Activated CD4-positive, CD25-positive, alpha-beta regulatory T cell (primary cell): ENCODE measurements at regions not wholly inside any gene's neighbourhood (a gene's known extent, or its start where the extent isn't known, plus 50 kb on each side); places are given as distances from the start of the nearest gene placed in this dataset.
"Not testable (repeated sequence)": the region's sequence is repeated elsewhere in the genome, so short reads cannot be mapped to it uniquely, and the experiment has no call there.

Experiments
- DNase-seq, 4 experiments: peaks; one replicate each; lab custom pipeline; 2025; lab: John Stamatoyannopoulos, UW

DNA sequence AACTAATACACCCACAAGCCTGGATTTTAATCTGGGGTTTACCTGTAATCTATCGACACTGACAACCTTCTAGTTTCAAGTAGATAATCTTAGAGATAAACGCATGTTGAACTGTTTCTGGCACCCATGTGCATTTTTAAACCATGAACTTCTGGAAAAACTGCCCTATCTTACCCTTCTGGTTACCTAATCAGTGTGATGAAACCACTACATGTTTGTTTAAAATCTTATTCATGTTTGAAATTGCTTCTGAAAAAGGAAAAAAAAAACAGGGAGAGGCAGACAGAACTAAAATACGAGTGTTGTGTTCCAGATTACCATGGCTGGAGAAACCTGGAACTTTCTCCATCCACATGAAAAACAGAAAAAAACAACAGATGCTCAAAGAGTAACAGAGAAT, 139.3 kb downstream of the MID1IP1 start:
- DNase-seq: no peak

DNA sequence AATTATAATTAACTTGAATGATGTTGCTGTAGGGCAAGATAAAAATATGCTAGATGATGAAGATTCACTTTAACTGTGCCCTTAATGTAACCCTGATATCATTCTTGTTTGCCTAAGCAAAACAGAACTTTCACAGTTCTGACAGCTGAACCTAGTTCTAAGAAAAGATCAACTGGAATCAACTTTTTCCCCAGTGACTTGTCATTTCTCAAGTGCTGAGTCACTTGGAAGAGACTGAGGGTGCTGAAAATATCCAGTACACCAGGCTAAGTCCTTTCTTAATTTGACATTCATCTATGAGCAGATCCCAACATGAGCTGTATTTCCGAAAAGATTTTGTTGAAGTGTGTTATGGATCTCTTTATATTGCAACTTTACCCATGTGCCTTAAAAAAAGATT, 140.4 kb downstream of the MID1IP1 start:
- DNase-seq: no peak

DNA sequence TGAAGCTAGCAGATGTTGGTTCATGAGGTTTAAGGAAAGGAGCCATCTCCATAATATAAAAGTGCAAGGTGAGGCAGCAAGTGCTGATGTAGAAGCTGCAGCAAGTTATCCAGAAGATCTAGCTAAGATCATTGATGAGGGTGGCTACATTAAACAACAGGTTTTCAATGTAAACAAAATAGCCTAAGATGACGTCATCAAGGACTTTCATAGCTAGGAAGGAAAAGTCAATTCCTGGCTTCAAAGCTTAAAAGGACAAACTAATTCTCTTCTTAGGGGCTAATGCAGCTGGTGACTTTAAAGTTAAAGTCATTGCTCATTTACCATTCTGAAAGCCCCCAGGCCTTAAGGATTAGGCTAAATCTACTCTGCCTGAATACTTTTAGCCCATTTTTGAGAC, 141.9 kb downstream of the MID1IP1 start:
- no peak for DNase-seq

DNA sequence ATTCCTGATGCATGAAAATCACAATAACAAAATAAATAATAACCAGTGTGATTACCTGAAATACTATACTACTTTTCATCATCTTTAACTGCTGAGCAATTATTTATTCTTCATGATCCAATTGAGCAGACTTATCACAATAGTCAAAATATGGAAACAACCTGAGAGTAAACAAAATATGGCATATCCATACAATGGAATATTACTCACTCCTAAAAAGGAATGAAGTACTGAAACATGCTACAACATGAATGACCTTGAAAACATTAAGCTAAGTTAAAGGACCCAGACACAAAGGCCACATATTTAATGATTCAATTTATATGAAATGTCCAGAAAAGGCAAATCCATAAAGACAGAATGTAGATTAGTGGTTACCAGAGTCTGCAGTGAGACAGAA, 146.8 kb downstream of the MID1IP1 start:
- no peak for DNase-seq

DNA sequence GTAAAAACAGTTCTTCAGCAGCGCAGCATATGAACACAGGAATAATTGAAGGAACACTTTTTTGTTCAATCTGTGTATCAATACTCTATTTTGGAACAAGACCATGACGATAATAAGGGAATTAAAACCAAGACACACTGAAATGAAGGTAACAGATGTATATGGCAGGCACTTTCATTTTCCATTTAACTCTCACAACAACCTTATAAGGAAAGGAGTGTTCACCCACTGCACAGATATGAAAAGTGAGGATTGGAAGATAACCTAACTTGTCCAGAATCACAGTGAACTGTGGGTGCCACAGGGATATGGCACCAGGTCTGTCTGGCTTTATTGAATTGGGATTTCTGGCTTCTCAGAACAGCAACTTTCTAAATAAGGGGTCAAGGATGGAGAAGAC, 153.3 kb downstream of the MID1IP1 start:
- no peak for DNase-seq

DNA sequence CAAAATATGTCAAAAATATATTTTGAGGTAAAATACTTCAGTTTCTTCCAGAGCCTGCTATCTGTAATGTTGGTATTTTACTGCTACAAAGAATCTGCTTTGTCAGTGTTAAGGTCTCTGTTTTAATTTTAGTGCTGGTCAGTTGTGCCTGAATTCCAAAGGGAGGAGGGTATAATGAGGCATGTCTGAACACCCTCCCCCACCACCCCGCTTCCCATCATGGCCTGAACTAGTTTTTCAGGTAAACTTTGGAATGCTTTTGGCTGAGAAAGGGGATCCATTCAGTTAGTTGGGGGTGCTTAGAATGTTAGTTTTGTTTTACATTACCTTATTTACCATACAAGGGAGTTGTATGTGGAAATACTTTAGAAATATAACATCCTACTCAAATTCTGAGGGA, 158.5 kb downstream of the MID1IP1 start:
- DNase-seq: no peak

DNA sequence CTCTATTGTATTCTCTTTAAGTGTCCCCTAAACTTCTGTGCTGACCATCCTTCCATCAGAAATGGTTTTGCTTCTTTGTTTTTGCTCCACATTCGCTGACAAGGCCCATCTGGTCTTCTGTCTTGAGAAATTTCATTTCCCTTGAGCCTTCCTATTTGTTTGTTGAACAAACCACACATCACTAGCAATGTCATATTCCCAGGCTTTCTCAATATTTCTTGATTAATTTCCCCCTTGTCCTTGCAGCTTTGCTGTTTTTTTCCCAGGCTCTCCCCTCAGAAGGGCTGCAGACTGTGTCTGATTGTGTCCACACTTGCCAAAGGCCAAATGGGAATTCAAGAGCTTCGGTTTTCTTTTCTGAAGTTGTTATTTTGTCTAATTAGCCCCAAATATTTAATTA, 158.9 kb downstream of the MID1IP1 start:
- no peak for DNase-seq

DNA sequence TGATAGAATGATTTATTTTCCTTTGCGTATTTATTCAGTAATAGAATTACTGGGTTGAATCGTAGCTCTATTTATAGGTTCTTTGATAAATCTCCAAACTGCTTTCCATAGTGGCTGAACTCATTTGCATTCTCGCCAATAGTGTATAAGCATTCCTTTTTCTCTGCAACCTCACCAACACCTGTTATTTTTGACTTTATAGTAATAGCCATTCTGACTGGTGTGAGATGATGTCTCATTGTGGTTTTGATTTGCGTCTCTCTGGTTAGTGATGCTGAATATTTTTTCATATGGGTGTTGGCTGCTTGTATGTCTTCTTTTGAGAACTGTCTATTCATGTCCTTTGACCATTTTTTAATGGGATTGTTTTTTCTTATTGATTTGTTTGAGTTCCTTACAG, 160.7 kb downstream of the MID1IP1 start:
- DNase-seq: no peak

DNA sequence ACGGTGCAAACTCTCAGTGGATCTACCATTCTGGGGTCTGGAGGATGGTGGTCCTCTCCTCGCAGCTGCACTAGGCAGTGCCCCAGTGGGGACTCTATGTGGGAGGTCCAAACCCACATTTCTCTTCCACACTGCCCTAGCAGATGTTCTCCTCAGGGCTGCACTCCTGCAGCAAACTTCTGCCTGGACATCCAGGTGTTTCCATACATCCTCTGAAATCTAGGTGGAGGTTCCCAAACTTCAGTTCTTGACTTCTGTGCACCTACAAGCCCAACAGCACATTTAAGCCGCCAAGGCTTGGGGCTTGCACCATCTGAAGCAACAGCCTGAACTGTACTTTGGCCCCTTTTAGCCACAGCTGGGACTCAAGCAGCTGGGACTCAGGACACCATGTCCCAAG, 162.0 kb downstream of the MID1IP1 start:
- DNase-seq: not testable (repeated sequence)

DNA sequence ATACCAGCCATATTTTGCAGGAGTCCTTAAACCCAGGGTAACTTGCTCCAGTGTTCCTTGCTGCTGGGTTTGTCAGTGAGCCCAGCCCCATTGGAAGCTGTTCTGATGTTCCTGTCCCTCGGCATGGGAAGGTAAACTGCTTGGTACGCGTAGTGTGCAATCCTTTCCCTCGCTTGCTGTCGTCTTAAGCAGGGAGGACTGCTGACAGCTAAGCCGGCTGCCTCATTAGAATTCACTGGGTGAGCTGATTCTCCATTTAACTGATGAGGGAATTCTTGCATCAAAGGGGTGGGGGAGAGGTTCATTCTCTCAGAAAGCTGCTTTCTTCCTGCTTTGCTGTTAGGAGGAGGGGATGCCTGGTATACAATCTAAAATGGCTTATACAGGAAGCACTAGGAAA, 164.6 kb downstream of the MID1IP1 start:
- no peak for DNase-seq

DNA sequence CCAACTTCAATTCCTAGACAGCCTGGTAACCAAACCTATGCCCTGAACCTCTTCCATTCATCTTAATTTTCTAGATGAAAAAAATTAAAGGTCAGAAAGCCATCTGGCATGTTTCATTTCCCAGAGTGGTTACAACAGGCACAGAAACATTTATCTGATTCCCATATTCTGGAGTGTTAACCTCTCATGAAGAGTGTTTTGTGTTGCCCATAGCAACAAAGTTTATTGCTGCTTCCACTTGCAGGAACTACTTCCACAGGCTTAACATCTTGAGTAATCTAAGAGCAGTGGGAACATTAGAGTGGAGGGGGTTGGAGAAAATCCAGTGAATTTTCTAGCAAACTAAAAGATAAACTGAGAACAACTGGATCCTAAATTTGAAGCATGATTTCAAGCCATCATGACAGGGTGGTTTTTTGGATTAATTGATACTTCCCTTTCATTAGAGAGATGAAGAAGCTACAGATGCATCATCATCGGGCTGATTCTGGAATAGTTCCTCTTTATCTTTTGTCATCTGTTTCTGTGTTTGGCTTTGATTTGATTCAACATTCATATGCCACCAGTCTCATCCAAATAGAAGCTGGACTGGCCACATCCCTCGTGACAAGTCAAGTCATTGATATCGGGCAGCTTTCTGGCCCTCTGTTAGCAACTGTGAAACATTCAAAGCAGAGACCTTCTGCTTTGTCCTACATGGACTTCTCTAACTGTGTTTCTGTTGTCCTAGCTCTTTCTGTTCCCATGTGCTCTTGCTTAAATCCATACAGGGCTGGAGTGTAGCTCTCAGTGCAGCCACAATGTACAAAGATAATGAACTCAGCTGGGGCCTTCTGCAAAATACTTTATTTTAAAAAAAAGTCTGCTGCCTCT, 167.3 kb downstream of the MID1IP1 start:
- no peak for DNase-seq

DNA sequence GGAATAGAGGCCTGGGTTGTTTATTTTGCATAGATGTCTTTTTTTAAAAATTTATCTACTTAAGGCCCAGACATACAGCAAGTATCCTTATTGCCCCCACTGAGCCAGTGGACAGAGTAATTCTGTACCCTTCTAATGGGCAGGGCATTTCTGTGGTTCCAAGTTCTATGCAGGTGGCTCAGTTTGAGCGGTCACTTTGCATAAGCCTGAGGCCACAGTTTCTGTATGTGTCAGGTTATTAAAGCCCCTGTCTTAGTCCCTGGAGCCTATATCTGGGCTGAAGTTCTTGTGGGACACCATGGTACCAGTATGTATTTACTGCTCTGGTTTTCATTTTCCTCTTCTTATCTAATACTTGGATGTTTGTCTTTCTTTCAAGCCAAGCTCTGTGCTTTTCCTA, 168.8 kb downstream of the MID1IP1 start:
- no peak for DNase-seq

DNA sequence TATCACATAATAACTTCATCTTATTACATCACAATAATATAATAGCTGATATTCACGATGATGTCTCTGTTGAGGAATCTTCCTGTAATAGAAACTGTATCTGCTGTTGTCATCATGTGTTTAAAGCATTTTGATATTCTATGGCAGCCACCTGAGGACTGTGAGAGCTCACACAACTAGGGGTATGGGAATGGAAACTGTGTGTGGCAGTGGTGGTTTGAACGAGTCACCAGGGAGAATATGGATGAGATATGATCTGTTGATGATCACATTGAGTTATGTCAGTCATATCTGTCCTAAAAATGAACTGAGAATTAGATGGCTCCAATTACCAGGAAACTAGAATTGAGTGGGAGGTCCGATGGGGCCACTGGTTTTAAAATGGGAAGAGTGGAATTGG, 169.6 kb downstream of the MID1IP1 start:
- DNase-seq: no peak

DNA sequence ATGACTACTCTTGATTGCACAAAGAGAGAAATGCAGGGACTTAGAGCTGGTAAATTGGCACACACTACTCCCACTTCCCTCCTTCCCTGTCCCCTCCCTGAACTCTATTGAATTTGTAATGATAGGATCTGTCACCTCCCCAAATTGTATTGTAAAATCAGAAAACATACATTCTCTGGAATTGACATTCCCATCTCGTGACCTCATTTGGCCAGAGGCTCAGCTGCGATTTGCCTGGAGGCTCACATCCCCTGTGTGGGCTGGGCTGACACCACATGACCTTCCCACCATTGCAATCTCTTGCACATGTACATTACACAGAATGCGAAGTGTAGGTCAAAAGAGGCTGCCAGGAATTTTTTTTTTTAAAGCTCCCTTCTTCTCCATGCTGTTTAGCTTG, 172.1 kb downstream of the MID1IP1 start:
- DNase-seq: no peak

DNA sequence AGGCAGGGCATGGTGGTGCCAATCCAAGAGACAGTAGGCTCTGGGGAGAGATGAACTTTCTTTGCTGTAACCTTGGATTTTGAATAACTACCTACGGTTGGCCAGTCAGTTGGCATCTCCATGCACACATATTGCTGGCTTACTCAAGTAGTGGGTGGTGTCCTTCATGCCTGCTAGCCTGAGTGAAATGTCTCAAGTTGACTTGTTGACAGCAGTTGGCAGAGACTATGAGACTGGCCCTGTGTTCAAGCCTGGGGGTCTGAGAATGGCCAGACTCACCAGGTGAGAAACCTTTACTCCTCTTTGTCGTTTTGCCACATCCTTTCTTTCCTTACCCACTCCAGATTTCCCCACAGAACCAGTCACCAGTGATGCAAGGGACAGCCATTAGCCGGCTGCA, 173.3 kb downstream of the MID1IP1 start:
- DNase-seq: no peak

DNA sequence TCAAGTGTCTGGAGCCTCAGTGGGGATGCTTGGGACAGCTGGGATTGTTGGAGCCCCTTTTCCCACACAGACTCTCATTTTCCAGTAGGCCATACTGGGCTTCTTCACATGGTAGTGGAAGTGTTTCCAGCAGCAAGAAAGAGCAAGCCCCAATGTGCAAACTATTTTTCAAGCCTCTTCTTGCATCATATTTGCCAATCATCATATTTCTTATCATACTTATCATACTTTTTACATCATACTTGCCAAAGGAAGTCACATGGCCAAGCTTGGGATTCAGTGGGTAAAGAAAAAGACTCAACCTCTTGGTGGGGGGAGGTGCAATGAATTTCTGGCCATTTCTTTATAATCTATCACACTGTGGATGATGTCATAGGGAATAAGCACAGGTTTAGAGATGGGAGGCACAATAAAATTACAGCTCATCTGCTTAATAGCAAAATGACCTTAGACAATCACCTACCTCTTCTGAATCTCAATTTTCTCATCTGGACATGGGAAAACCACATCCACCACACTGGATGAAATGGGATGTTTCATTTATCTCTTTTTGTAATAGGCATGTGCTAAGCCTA, 174.2 kb downstream of the MID1IP1 start:
- DNase-seq: no peak

DNA sequence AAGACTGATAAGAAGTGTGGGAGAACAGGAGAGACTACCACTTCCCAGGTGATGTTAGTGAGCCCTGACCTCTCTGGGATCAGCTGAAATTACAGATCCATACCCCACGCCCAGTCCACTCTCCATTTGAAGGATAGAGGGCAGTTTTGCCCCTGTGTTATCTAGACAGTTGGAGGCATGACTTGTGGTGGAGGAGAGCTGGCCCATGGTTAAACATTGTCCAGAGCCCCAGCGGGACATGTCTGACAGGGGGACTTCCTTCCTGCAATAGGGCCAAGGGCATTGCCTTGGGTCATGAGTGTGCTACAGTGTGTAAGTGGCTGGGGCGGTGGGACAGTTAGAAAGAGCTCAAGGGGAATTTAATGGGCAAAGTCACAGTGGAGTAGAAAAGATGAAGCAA, 181.1 kb downstream of the MID1IP1 start:
- no peak for DNase-seq

DNA sequence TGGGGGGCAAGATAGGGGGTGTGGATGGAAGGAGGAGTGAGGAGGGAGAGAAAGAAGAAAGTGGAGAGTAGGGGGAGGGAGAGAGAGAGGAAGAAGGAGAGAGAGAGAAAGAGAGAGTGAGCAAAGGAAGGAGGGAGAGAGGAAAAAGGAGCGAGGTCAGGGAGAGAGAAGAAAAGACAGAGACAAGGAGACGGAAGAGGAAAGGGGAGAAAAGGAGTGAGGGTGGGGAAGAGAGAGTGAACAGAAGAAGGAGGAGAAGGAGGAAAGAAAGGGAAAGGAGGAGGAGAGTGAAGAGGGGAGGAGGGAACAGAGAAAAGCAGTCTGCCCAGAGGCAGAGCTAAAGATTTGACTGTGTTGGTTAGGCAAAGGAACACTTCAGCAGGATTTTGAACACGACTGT, 181.6 kb downstream of the MID1IP1 start:
- no peak for DNase-seq

DNA sequence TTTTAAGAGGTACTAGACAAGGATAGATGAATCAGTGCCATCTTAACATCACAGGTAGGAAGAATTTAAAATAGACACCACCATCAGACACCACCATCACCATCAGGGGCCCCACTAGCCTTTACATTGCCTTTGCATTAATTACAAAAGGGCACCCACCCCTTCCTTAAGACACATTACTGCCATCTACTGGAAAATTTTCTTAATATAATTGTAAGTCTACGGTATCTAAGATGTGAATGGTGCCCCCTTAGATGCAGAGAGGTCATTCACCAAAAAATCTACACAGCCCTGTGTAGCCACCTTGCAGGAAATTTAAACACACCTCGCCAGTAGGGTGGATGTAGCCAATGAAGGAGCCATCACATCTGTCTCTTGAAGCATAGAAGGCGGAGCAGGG, 184.1 kb downstream of the MID1IP1 start:
- DNase-seq: no peak

DNA sequence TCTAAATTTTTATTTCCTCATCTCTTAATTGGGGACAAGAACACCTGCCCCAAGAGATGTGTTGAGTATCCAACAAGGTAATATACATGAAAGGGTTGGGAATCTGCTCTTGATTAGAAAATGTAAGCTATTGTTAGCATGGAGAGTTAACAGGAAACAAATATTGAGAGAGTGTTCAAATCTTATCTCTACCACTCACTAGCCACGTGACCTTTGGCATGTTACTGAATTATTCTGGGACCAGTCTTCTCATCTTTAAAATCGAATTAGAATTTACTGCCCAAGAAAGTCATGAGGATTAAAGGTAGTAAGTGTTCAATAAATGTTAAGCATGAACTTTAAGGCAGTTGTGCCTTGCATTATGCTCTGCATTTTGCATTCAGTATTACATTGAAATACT, 184.7 kb downstream of the MID1IP1 start:
- DNase-seq: no peak

DNA sequence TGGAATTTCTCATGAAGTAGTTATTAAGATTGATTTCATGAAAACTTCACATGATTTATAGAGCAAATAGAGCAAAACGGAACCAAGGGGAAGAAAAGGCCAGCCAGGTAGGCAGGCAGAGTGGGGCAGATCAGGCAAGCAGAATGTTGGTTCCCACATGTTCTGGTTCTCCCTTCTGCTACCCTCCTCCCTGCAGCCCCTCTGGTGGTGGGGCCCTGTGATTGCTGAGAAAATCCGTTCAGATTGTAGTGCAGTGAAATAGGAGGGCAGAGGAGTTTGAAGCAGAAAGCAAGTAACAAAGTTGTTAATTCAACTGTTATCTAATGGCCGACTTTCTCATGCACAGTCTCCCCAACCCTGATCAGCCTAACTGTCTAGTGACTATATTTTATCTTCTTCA, 185.3 kb downstream of the MID1IP1 start:
- DNase-seq: no peak

DNA sequence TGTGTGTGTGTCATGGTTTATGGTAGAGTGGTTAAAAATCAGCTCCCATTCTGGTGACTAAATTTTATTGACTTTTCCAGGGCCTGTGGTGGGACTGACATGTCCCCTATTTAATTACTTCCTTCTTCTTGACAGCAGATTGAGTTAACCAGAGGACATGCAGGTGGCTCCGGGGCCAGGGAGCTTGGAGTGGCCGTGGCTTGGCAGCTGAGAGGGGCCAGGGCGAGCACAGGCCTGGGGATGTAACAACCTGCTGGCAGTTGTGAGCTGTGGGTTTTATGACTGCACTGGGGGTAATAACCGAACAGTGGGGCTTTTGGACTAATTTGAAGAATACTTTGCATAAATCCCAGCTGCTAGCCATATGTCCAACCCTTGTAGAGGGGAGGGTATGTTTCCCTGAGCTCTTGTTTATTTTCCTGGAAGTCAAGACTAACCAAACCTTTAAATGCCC, 186.0 kb downstream of the MID1IP1 start:
- DNase-seq: no peak

DNA sequence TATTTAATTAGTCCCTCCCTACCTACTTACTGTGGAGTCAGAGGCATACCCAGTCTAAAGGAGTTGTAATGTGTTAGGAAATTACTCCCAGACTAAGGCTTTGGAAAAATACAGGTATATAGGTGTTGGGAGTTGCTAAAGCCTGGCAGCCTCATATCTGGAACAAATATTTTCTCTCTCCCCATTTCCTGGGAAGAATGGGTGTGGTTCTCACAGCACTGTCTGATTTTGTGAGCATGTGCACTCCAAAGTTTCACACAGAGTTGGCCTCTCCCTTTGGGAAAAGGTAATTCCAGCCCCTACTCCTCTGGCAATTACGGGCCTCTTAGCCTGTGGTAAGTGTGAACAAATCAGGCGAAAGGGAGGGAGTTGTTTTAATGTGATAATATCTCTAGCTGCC, 187.0 kb downstream of the MID1IP1 start:
- no peak for DNase-seq

DNA sequence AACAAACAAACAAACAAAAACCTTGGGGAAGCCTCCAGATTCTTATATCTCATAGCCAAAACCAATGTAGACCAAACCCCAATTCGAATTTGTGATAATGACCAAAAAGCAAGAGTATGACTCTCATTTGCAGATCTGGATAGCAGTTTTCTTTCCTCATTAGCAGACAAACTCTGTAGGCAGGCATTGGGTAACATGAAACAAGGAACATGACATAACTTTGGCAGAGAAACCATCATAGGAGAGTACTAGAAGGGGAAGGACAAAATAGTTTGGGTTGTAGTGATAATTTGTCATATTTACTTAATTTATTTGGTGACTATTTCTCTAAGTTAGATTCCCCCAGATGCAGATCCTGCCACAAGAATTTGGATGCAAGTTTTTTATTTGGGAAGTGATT, 187.8 kb downstream of the MID1IP1 start:
- no peak for DNase-seq
